ENCODE measurements at regions not wholly inside any gene's neighbourhood (a gene's known extent, or its start where the extent isn't known, plus 50 kb on each side); places are given as distances from the start of the nearest gene placed in this dataset.

DNA sequence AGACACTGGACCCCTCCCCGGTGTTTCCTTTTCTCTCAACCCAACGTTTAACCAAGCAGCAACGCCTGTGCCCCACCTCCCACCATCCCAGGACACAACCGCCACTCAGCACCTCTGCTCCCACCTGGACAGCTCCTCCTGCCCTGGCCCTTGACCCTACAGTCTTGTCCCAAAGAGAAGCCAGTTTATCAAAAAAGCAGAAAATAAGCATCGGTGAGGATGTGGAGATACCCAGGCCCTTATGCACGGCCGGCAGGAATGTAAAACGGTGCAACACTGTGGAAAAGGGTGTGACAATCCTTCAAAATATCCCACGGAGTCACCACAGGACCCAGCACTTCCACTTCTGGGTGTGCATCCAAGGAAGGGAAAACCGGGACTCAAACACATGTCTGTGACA lies 176.2 kb upstream of the RNF32 start:
- WGBS, 3 donors = 80 to 88% (median 81%) methylated on average over 10 of the region's 10 CpGs
- H3K36me3 ChIP-seq (ENCODE audit: control insufficient read depth in 3 of 3, insufficient read depth in 2 of 3, low read depth in 1 of 3, low read length in 3 of 3) = no peaks in the 10 kb centered on the region
- H3K9me3 ChIP-seq (ENCODE audit: control insufficient read depth in 2 of 2, insufficient read depth in 1 of 2, low read depth in 1 of 2, low read length in 1 of 2) = peaks cover 0 to 8% of the 10 kb centered on the region in 2 donors
- peaks cover 0 to 3% (median 0%) of the 10 kb centered on the region in 3 donors for H3K27me3 ChIP-seq (ENCODE audit: control insufficient read depth in 3 of 3, insufficient read depth in 3 of 3, low read length in 3 of 3)
- DNase-seq = no peak
- H3K4me3 ChIP-seq (ENCODE audit: low read depth in 1 of 3, low read length in 3 of 3) = no peak overlapping the region
- no peaks in the 10 kb centered on the region for H3K4me1 ChIP-seq (ENCODE audit: control insufficient read depth in 3 of 3, insufficient read depth in 2 of 3, low read depth in 1 of 3, low read length in 2 of 3)
- no peak overlapping the region for H3K27ac ChIP-seq (ENCODE audit: low read depth in 1 of 3, low read length in 2 of 3)
- FAIRE-seq = no peak

DNA sequence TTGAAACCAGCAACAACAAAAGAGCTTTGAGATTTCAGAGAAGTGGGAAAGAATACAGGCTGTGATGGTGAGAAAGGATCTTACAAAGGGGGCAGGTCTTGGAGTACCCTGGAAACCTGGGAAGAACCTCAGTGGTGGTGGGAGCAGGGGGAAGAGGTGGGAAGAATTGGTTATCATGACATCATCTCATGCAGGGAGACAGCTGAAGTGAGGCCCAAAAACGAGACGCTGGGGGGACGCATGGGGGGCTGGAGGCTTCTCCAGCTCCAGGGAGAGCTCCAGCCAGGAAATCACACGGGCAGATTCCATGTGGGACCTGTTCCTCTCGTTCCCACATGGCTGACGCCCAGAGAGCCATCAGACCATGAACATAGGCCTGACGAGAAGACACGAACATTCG lies 177.3 kb upstream of the RNF32 start:
- Histone ChIP-seq H3K4me1 (ENCODE audit: control insufficient read depth in 3 of 3, insufficient read depth in 2 of 3, low read depth in 1 of 3, low read length in 2 of 3) (no peaks in the 10 kb centered on the region), H3K36me3 (ENCODE audit: control insufficient read depth in 3 of 3, insufficient read depth in 2 of 3, low read depth in 1 of 3, low read length in 3 of 3) (no peaks in the 10 kb centered on the region), H3K27me3 (ENCODE audit: control insufficient read depth in 3 of 3, insufficient read depth in 3 of 3, low read length in 3 of 3) (peaks cover 0 to 3% (median 0%) of the 10 kb centered on the region in 3 donors), H3K4me3 (ENCODE audit: low read depth in 1 of 3, low read length in 3 of 3) (no peak overlapping the region), H3K9me3 (ENCODE audit: control insufficient read depth in 2 of 2, insufficient read depth in 1 of 2, low read depth in 1 of 2, low read length in 1 of 2) (peaks cover 0 to 8% of the 10 kb centered on the region in 2 donors), H3K27ac (ENCODE audit: low read depth in 1 of 3, low read length in 2 of 3) (no peak overlapping the region)
- WGBS, 3 donors = 63 to 76% (median 70%) methylated on average over 9 of the region's 9 CpGs
- FAIRE-seq (no peak), DNase-seq (no peak)

DNA sequence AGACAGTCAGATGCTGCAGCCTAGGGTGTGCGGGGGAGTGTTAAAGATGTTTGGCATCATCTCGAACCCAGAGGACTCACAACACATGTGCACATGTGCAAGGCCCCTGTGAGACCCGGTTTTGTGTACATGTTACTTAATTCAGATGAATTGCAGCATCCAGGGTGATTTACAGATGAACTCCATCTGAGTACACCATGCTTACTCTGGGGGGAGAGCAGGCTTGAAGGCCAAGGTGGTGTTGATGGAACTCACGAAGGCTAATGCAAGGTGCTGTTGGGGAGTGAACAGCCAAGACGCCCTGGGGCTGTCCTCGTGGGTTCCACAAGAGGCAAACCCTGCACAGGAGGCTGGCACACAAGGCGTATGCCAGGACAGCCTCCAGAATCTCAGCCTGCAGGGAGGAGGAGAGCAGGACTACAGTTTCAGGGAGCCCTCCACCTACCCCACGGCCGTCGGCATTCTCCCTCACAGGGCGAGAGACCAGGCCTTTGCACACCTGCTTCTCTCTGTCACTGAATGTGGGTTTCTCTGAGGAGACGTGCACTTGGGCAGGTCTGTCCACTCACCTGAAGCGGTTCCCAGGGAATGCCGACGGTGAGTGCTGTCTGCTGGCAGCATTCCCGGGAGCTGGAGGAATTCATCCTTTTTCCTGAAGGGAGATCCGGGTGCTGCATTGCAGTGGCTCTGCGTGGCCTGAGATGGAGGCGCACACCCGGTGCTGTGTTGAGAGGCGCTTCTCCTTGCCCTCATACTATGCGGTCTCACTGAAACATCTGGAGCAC lies 178.5 kb upstream of the RNF32 start:
- Histone ChIP-seq H3K27me3 (ENCODE audit: control insufficient read depth in 3 of 3, insufficient read depth in 3 of 3, low read length in 3 of 3) (peaks cover 0 to 3% (median 0%) of the 10 kb centered on the region in 3 donors), H3K9me3 (ENCODE audit: control insufficient read depth in 2 of 2, insufficient read depth in 1 of 2, low read depth in 1 of 2, low read length in 1 of 2) (peaks cover 0 to 8% of the 10 kb centered on the region in 2 donors), H3K36me3 (ENCODE audit: control insufficient read depth in 3 of 3, insufficient read depth in 2 of 3, low read depth in 1 of 3, low read length in 3 of 3) (no peaks in the 10 kb centered on the region), H3K4me1 (ENCODE audit: control insufficient read depth in 3 of 3, insufficient read depth in 2 of 3, low read depth in 1 of 3, low read length in 2 of 3) (no peaks in the 10 kb centered on the region), H3K4me3 (ENCODE audit: low read depth in 1 of 3, low read length in 3 of 3) (no peak overlapping the region), H3K27ac (ENCODE audit: low read depth in 1 of 3, low read length in 2 of 3) (no peak overlapping the region)
- 81 to 87% (median 83%) methylated on average over 22 of the region's 22 CpGs for WGBS, 3 donors
- FAIRE-seq (no peak), DNase-seq (no peak)

DNA sequence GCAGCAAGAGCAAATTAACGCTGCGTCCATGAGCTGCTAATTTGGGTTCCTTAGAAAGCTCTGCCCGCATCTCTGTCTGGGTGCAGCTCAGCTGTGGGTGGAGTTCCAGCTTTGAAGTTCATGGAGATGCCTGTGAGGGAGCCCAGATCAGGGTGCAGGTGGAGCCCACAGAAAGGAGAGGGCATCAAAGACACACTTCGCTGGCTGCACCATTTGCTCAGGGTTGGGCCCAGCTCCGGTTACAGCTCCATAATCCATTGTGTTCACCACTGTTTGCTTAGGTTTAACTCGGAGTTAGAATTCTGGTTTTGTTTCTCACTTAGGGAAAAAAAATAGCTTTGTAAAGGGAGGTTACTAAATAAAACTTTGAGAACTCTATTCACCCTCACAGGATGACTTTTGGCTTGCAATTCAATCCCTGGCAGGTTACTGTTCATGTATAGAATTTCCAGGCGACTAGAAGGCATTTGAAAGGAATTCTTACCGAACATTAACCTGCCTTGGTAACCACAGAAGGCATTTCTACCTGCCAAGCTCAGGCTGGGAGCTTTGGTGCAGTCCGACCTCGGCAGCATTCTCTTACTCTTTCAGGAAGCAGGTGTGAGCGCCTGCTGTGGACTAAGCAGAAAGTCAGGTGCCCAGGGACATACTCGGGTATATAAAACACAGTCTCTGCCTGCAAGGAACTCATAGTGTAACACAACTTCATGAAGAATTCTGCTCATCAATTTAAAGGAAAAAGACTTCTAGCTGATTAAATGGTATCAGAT lies 179.5 kb upstream of the RNF32 start:
- no peak overlapping the region for H3K27ac ChIP-seq (ENCODE audit: low read depth in 1 of 3, low read length in 2 of 3)
- no peak for FAIRE-seq
- peaks cover 0 to 6% (median 0%) of the 10 kb centered on the region in 3 donors for H3K27me3 ChIP-seq (ENCODE audit: control insufficient read depth in 3 of 3, insufficient read depth in 3 of 3, low read length in 3 of 3)
- H3K9me3 ChIP-seq (ENCODE audit: control insufficient read depth in 2 of 2, insufficient read depth in 1 of 2, low read depth in 1 of 2, low read length in 1 of 2) = peaks cover 0 to 8% of the 10 kb centered on the region in 2 donors
- 42 to 60% (median 57%) methylated on average over 12 of the region's 12 CpGs for WGBS, 3 donors
- peaks cover 0 to 2% (median 0%) of the 10 kb centered on the region in 3 donors for H3K4me1 ChIP-seq (ENCODE audit: control insufficient read depth in 3 of 3, insufficient read depth in 2 of 3, low read depth in 1 of 3, low read length in 2 of 3)
- peak in 1 of 2 donors; percentile 29 for DNase-seq
- H3K4me3 ChIP-seq (ENCODE audit: low read depth in 1 of 3, low read length in 3 of 3) = no peak overlapping the region
- no peaks in the 10 kb centered on the region for H3K36me3 ChIP-seq (ENCODE audit: control insufficient read depth in 3 of 3, insufficient read depth in 2 of 3, low read depth in 1 of 3, low read length in 3 of 3)

DNA sequence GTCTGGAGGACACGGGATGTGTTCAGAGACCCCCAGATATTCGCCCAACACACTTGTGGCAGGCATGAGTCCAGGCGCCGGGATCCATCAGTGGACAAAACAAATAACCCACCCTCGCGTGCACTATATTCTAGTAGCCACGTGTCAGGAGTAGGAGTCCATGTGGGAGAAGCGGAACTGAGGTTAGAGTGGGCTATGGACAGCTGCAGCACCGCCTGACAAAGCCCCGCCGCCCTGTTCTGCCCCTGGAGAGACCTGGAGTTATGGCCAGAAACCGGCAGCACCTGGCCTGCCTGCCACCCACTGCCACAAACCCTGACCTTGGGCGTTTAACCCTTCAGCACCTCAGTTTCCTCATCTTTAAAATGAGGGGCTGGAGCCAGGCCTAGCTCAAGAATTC lies 181.0 kb upstream of the RNF32 start:
- Histone ChIP-seq H3K4me1 (ENCODE audit: control insufficient read depth in 3 of 3, insufficient read depth in 2 of 3, low read depth in 1 of 3, low read length in 2 of 3) (peaks cover 0 to 2% (median 0%) of the 10 kb centered on the region in 3 donors), H3K27me3 (ENCODE audit: control insufficient read depth in 3 of 3, insufficient read depth in 3 of 3, low read length in 3 of 3) (peaks cover 0 to 3% (median 0%) of the 10 kb centered on the region in 3 donors), H3K9me3 (ENCODE audit: control insufficient read depth in 2 of 2, insufficient read depth in 1 of 2, low read depth in 1 of 2, low read length in 1 of 2) (peaks cover 0 to 3% of the 10 kb centered on the region in 2 donors), H3K4me3 (ENCODE audit: low read depth in 1 of 3, low read length in 3 of 3) (no peak overlapping the region), H3K36me3 (ENCODE audit: control insufficient read depth in 3 of 3, insufficient read depth in 2 of 3, low read depth in 1 of 3, low read length in 3 of 3) (no peaks in the 10 kb centered on the region), H3K27ac (ENCODE audit: low read depth in 1 of 3, low read length in 2 of 3) (no peak overlapping the region)
- DNase-seq (no peak), FAIRE-seq (no peak)
- 85 to 89% (median 87%) methylated on average over 13 of the region's 13 CpGs for WGBS, 3 donors

DNA sequence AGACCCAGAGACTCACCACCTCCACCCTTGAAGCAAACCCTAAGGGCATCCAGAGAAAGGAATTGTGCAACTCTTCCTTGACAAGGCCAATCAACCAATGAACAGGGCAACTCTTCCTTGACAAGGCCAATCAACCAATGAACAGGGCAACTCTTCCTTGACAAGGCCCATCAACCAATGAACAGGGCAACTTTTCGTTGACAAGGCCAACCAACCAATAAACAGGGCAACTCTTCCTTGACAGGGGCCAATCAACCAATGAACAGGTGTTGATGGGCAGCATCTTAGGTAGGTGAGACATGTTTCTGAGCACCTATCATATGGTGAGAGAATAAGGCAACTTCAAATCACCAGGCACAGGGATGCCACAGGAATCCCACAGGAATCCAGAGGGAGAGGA lies 181.5 kb upstream of the RNF32 start:
- Histone ChIP-seq H3K27me3 (ENCODE audit: control insufficient read depth in 3 of 3, insufficient read depth in 3 of 3, low read length in 3 of 3) (peaks cover 0 to 3% (median 0%) of the 10 kb centered on the region in 3 donors), H3K9me3 (ENCODE audit: control insufficient read depth in 2 of 2, insufficient read depth in 1 of 2, low read depth in 1 of 2, low read length in 1 of 2) (no peaks in the 10 kb centered on the region), H3K27ac (ENCODE audit: low read depth in 1 of 3, low read length in 2 of 3) (no peak overlapping the region), H3K36me3 (ENCODE audit: control insufficient read depth in 3 of 3, insufficient read depth in 2 of 3, low read depth in 1 of 3, low read length in 3 of 3) (no peaks in the 10 kb centered on the region), H3K4me1 (ENCODE audit: control insufficient read depth in 3 of 3, insufficient read depth in 2 of 3, low read depth in 1 of 3, low read length in 2 of 3) (peaks cover 0 to 2% (median 0%) of the 10 kb centered on the region in 3 donors), H3K4me3 (ENCODE audit: low read depth in 1 of 3, low read length in 3 of 3) (no peak overlapping the region)
- FAIRE-seq = no peak
- no peak for DNase-seq
- WGBS, 3 donors = 76 to 87% (median 86%) methylated on average over 1 of the region's 1 CpG

DNA sequence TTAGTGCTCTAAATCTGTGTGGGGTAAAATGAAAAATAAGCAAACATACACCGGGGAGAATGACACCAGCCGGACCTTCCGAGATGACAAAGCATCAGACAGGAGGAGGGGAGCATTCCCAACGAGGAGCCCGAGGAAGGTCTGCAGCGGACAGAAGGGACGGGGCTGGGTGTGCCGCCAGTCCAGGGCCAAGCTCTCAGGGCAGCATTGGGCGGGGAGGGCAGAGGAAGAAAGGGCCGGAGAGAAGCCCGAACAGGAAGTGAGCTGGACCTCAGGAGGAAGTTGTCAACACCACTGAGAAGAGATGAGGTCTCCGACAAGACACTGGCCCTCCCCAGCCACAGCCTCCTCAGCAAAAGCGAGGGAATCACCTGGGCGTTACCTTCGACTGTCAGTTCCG lies 182.6 kb upstream of the RNF32 start:
- H3K36me3 ChIP-seq (ENCODE audit: control insufficient read depth in 3 of 3, insufficient read depth in 2 of 3, low read depth in 1 of 3, low read length in 3 of 3) = no peaks in the 10 kb centered on the region
- H3K4me1 ChIP-seq (ENCODE audit: control insufficient read depth in 3 of 3, insufficient read depth in 2 of 3, low read depth in 1 of 3, low read length in 2 of 3) = peaks cover 0 to 2% (median 0%) of the 10 kb centered on the region in 3 donors
- DNase-seq (no peak), FAIRE-seq (no peak)
- H3K27me3 ChIP-seq (ENCODE audit: control insufficient read depth in 3 of 3, insufficient read depth in 3 of 3, low read length in 3 of 3) = peaks cover 0 to 3% (median 0%) of the 10 kb centered on the region in 3 donors
- H3K27ac ChIP-seq (ENCODE audit: low read depth in 1 of 3, low read length in 2 of 3) = no peak overlapping the region
- WGBS, 3 donors = 87 to 93% (median 89%) methylated on average over 16 of the region's 16 CpGs
- H3K9me3 ChIP-seq (ENCODE audit: control insufficient read depth in 2 of 2, insufficient read depth in 1 of 2, low read depth in 1 of 2, low read length in 1 of 2) = no peaks in the 10 kb centered on the region
- H3K4me3 ChIP-seq (ENCODE audit: low read depth in 1 of 3, low read length in 3 of 3) = no peak overlapping the region

DNA sequence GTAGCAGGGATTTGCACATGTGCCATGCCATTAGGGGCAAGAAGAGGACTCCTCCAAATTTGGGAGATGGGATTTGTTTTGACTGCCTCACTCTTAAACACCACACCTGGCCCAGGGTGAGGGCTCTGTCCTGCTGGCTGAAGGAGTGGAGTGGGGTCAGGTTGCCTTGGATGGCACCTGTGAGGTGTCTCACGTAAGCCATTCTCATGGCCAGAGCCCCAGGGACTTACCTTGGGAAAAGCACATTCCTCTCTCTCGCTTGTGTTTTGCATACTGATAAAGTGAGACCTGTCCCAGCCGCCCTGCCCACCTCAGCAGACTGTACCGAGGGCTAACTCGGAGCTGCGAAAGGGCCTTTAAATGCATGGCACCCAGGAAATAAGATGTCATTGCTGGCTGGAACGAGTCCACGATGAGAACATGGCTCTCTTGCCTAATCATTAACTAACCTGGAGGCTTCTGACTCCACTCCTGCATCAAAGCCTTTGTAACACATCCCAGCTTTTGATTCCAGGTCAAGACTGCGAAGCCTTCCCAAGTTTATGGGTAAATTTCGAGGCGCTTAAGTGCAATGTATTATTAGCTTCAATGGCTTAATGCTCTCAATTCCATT lies 184.0 kb upstream of the RNF32 start:
- Histone ChIP-seq H3K27me3 (ENCODE audit: control insufficient read depth in 3 of 3, insufficient read depth in 3 of 3, low read length in 3 of 3) (peaks cover 0 to 5% (median 0%) of the 10 kb centered on the region in 3 donors), H3K4me1 (ENCODE audit: control insufficient read depth in 3 of 3, insufficient read depth in 2 of 3, low read depth in 1 of 3, low read length in 2 of 3) (peaks cover 0 to 2% (median 0%) of the 10 kb centered on the region in 3 donors), H3K4me3 (ENCODE audit: low read depth in 1 of 3, low read length in 3 of 3) (no peak overlapping the region), H3K36me3 (ENCODE audit: control insufficient read depth in 3 of 3, insufficient read depth in 2 of 3, low read depth in 1 of 3, low read length in 3 of 3) (no peaks in the 10 kb centered on the region), H3K9me3 (ENCODE audit: control insufficient read depth in 2 of 2, insufficient read depth in 1 of 2, low read depth in 1 of 2, low read length in 1 of 2) (no peaks in the 10 kb centered on the region), H3K27ac (ENCODE audit: low read depth in 1 of 3, low read length in 2 of 3) (no peak overlapping the region)
- 23 to 67% (median 27%) methylated on average over 11 of the region's 11 CpGs for WGBS, 3 donors
- no peak for FAIRE-seq
- DNase-seq = peak; percentile 50
